Mesenchymal stem cell (in vitro differentiated cells and primary cell): ENCODE measurements at regions not wholly inside any gene's neighbourhood (a gene's known extent, or its start where the extent isn't known, plus 50 kb on each side); places are given as distances from the start of the nearest gene placed in this dataset.
"Not testable (repeated sequence)": the region's sequence is repeated elsewhere in the genome, so short reads cannot be mapped to it uniquely, and the experiment has no call there.

Experiments
- DNase-seq: peaks from one replicate; pipeline ENCODE4 v3.0.0-alpha.2; 2013
- H2AFZ ChIP-seq: one replicate; pipeline ENCODE4 v1.6.1; 2013; ENCODE audit warnings: low read depth, mild to moderate bottlenecking, control low read depth, inconsistent platforms, low read length, moderate library complexity
- H2AK5ac ChIP-seq: 2 replicates; pipeline ENCODE4 v1.6.1; 2013; ENCODE audit warnings: low read length, moderate library complexity, mild to moderate bottlenecking, inconsistent platforms; ENCODE audit not compliant: severe bottlenecking
- H2BK120ac ChIP-seq: one replicate; pipeline ENCODE4 v1.6.1; 2013; ENCODE audit warnings: low read depth, mild to moderate bottlenecking, inconsistent platforms, low read length, moderate library complexity
- H2BK12ac ChIP-seq, 2 experiments: one replicate each; pipeline ENCODE4 v1.6.1; 2013; ENCODE audit warnings: inconsistent platforms in 2 of 2, low read length in 2 of 2, mild to moderate bottlenecking in 2 of 2, moderate library complexity in 2 of 2, control low read depth in 1 of 2
- H2BK15ac ChIP-seq: one replicate; pipeline ENCODE4 v1.6.1; 2013; ENCODE audit warnings: mild to moderate bottlenecking, low read depth, inconsistent platforms; ENCODE audit not compliant: poor library complexity, severe bottlenecking
- H2BK5ac ChIP-seq: 2 replicates; pipeline ENCODE4 v1.6.1; 2013; ENCODE audit warnings: low read depth, mild to moderate bottlenecking, low read length, control low read depth, inconsistent platforms; ENCODE audit not compliant: poor library complexity, severe bottlenecking
- H3K14ac ChIP-seq, 2 experiments: one replicate each; pipeline ENCODE4 v1.6.1; 2013; ENCODE audit warnings: inconsistent platforms in 2 of 2, low read length in 2 of 2, control low read depth in 1 of 2, mild to moderate bottlenecking in 1 of 2, moderate library complexity in 1 of 2
- H3K18ac ChIP-seq, 2 experiments: one replicate each; pipeline ENCODE4 v1.6.1; 2013; ENCODE audit warnings: inconsistent platforms in 2 of 2, low read length in 2 of 2, control low read depth in 1 of 2, low read depth in 1 of 2, mild to moderate bottlenecking in 1 of 2
- H3K23ac ChIP-seq, 2 experiments: one replicate each; pipeline ENCODE4 v1.6.1; 2013; ENCODE audit warnings: inconsistent platforms in 2 of 2, low read length in 2 of 2, mild to moderate bottlenecking in 2 of 2, moderate library complexity in 2 of 2, control low read depth in 1 of 2
- H3K27ac ChIP-seq: 2 replicates; pipeline ENCODE4 v1.5.1; 2013; ENCODE audit warnings: mild to moderate bottlenecking, moderate library complexity, low read length, control low read depth, inconsistent platforms; ENCODE audit not compliant: poor library complexity, severe bottlenecking
- H3K27me3 ChIP-seq, 2 experiments: 2 replicates each; pipeline versions ENCODE4 v1.6.1 to v1.7.0; 2013; ENCODE audit warnings: low read length in 2 of 2, mild to moderate bottlenecking in 2 of 2, moderate library complexity in 2 of 2, control low read depth in 1 of 2, inconsistent platforms in 1 of 2; ENCODE audit not compliant: control insufficient read depth in 1 of 2, insufficient read depth in 1 of 2
- H3K36me3 ChIP-seq, 2 experiments: 2 replicates each; pipeline versions ENCODE4 v1.6.1 to v1.7.0; 2013; ENCODE audit warnings: low read length in 2 of 2, control low read depth in 1 of 2, inconsistent platforms in 1 of 2, low read depth in 1 of 2, mild to moderate bottlenecking in 1 of 2; ENCODE audit not compliant: insufficient read depth in 2 of 2, control insufficient read depth in 1 of 2
- H3K4ac ChIP-seq, 2 experiments: one replicate each; pipeline ENCODE4 v1.6.1; 2013; ENCODE audit warnings: inconsistent platforms in 2 of 2, low read length in 2 of 2, mild to moderate bottlenecking in 2 of 2, moderate library complexity in 2 of 2, control low read depth in 1 of 2, low read depth in 1 of 2
- H3K4me1 ChIP-seq: 2 replicates; pipeline ENCODE4 v1.6.1; 2013; ENCODE audit warnings: low read depth, low read length, control low read depth; ENCODE audit not compliant: control insufficient read depth, insufficient read depth
- H3K4me2 ChIP-seq: 2 replicates; pipeline ENCODE4 v1.6.1; 2013; ENCODE audit warnings: low read length, mild to moderate bottlenecking, inconsistent platforms; ENCODE audit not compliant: poor library complexity, severe bottlenecking
- H3K4me3 ChIP-seq, 2 experiments: 2 replicates each; pipeline versions ENCODE4 v1.5.1 to v1.7.0; 2013; ENCODE audit warnings: low read length in 2 of 2, mild to moderate bottlenecking in 2 of 2, control low read depth in 1 of 2, low read depth in 1 of 2; ENCODE audit not compliant: insufficient read depth in 1 of 2
- H3K79me1 ChIP-seq: replicated peaks from 2 replicates; pipeline ENCODE4 v1.6.1; 2013; ENCODE audit warnings: mild to moderate bottlenecking, control low read depth, low read length, inconsistent platforms; ENCODE audit not compliant: poor library complexity, severe bottlenecking
- H3K9ac ChIP-seq: 2 replicates; pipeline ENCODE4 v1.7.0; 2013; ENCODE audit warnings: mild to moderate bottlenecking, low read length, moderate library complexity
- H3K9me3 ChIP-seq: 2 replicates; pipeline ENCODE4 v1.7.0; 2013; ENCODE audit warnings: mild to moderate bottlenecking, low read length; ENCODE audit not compliant: control insufficient read depth
- H4K8ac ChIP-seq: one replicate; pipeline ENCODE4 v1.6.1; 2013; ENCODE audit warnings: inconsistent platforms, mild to moderate bottlenecking, low read length, moderate library complexity
- H4K91ac ChIP-seq: one replicate; pipeline ENCODE4 v1.6.1; 2013; ENCODE audit warnings: mild to moderate bottlenecking, low read length, inconsistent platforms
- WGBS: methylation state at CpG from one replicate; pipeline ENCODE4 v1.1.7; 2013; ENCODE audit warnings: mixed read lengths; 5-methylcytosine and 5-hydroxymethylcytosine counted together

GRCh38 chr9:74197771-74198170, 299.4 kb upstream of the RORB start:
- H4K8ac ChIP-seq, H3K36me3 ChIP-seq, H3K23ac ChIP-seq, H3K4me3 ChIP-seq, H2BK120ac ChIP-seq, H3K4me2 ChIP-seq, H3K4ac ChIP-seq, H2AK5ac ChIP-seq, H3K18ac ChIP-seq, H2BK15ac ChIP-seq, H3K79me1 ChIP-seq, H2BK12ac ChIP-seq, H2AFZ ChIP-seq, H3K4me1 ChIP-seq, H4K91ac ChIP-seq, H3K27me3 ChIP-seq, H2BK5ac ChIP-seq, H3K9ac ChIP-seq, DNase-seq, H3K9me3 ChIP-seq, H3K14ac ChIP-seq, H3K27ac ChIP-seq: not testable (repeated sequence)
- 94% methylated on average over 16 of the region's 24 CpGs for WGBS

GRCh38 chr9:74205056-74205455, 292.1 kb upstream of the RORB start:
- 73% methylated on average over 3 of the region's 4 CpGs for WGBS
- H3K23ac ChIP-seq, result no peak overlapping the region
- H2BK120ac ChIP-seq, result no peak overlapping the region

GRCh38 chr9:74218385-74219063, 278.6 kb upstream of the RORB start:
- H3K79me1 ChIP-seq, result no peaks in the 10 kb centered on the region
- H2BK120ac ChIP-seq, result no peak overlapping the region
- H3K9me3 ChIP-seq, result no peaks in the 10 kb centered on the region
- no peaks in the 10 kb centered on the region for H3K27me3 ChIP-seq
- H4K8ac ChIP-seq, result no peak overlapping the region
- H3K36me3 ChIP-seq, result no peaks in the 10 kb centered on the region
- no peak overlapping the region for H3K23ac ChIP-seq
- H2BK12ac ChIP-seq, result no peak overlapping the region
- H3K9ac ChIP-seq, result no peak overlapping the region
- 70% methylated on average over 1 of the region's 3 CpGs for WGBS
- H3K4me3 ChIP-seq, result no peak overlapping the region
- no peak overlapping the region for H3K4me2 ChIP-seq
- no peak overlapping the region for H4K91ac ChIP-seq
- no peaks in the 10 kb centered on the region for H3K4me1 ChIP-seq
- no peak overlapping the region for H3K27ac ChIP-seq
- no peak overlapping the region for H3K4ac ChIP-seq
- no peak overlapping the region for H3K18ac ChIP-seq
- no peak overlapping the region for H2BK15ac ChIP-seq
- H2AK5ac ChIP-seq, result no peak overlapping the region
- no peak overlapping the region for H2BK5ac ChIP-seq
- DNase-seq, result no peak
- H3K14ac ChIP-seq, result no peak overlapping the region
- no peak overlapping the region for H2AFZ ChIP-seq

More at GRCh38 chr9:74205056-74205455, 292.1 kb upstream of the RORB start:
- Histone ChIP-seq H3K4me2 (no peak overlapping the region), H3K27me3 (no peaks in the 10 kb centered on the region), H3K36me3 (no peaks in the 10 kb centered on the region), H4K91ac (no peak overlapping the region), H2BK12ac (no peak overlapping the region), H3K4me1 (no peaks in the 10 kb centered on the region), H3K4me3 (no peak overlapping the region), H3K18ac (no peak overlapping the region), H3K79me1 (no peaks in the 10 kb centered on the region), H2AFZ (no peak overlapping the region), H2BK15ac (no peak overlapping the region), H2BK5ac (no peak overlapping the region), H3K9ac (no peak overlapping the region), H3K4ac (no peak overlapping the region), H2AK5ac (no peak overlapping the region), H3K27ac (no peak overlapping the region), H4K8ac (no peak overlapping the region), H3K9me3 (no peaks in the 10 kb centered on the region), H3K14ac (no peak overlapping the region)
- no peak for DNase-seq

GRCh38 chr9:74220327-74220726, 276.8 kb upstream of the RORB start:
- Histone ChIP-seq H3K27me3 (no peaks in the 10 kb centered on the region), H2BK5ac (no peak overlapping the region), H4K91ac (no peak overlapping the region), H3K79me1 (no peaks in the 10 kb centered on the region), H3K23ac (no peak overlapping the region), H3K4me1 (no peaks in the 10 kb centered on the region), H2AK5ac (no peak overlapping the region), H3K9me3 (no peaks in the 10 kb centered on the region), H3K18ac (no peak overlapping the region), H3K4me2 (no peak overlapping the region), H3K4me3 (no peak overlapping the region), H3K27ac (no peak overlapping the region), H4K8ac (no peak overlapping the region), H2BK15ac (no peak overlapping the region), H3K4ac (no peak overlapping the region), H3K9ac (no peak overlapping the region), H3K36me3 (no peaks in the 10 kb centered on the region), H2BK120ac (no peak overlapping the region), H3K14ac (no peak overlapping the region), H2BK12ac (no peak overlapping the region), H2AFZ (no peak overlapping the region)
- 48% methylated on average over 5 of the region's 5 CpGs for WGBS
- no peak for DNase-seq
